Activated T-helper 1 cell treated with anti-CD3 and anti-CD28 coated beads, Interleukin-12 subunit alpha, Interleukin-12 subunit beta, Interleukin-2, Interleukin-4 antibody, amounts not matched to agents 30 ng/mL and 10 ng/mL and 1 ng/mL, durations not matched to agents 14 hours and 24 hours and 36 hours (primary cell): ENCODE measurements at regions not wholly inside any gene's neighbourhood (a gene's known extent, or its start where the extent isn't known, plus 50 kb on each side); places are given as distances from the start of the nearest gene placed in this dataset.

ENCODE experiments used
- DNase-seq: peaks from one replicate; pipeline ENCODE4 v3.0.0; 2021; ENCODE audit warnings: low spot score
- H3K27ac Mint-ChIP-seq: one replicate; pipeline ENCODE4 v1.8.0; 2021; ENCODE audit warnings: mild to moderate bottlenecking, mixed read lengths
- H3K27me3 Mint-ChIP-seq: one replicate; pipeline ENCODE4 v1.8.0; 2022; ENCODE audit warnings: mild to moderate bottlenecking, moderate library complexity, mixed read lengths; ENCODE audit not compliant: insufficient read depth
- H3K36me3 Mint-ChIP-seq: one replicate; pipeline ENCODE4 v1.8.0; 2021; ENCODE audit warnings: low read depth, mixed read lengths
- H3K4me1 Mint-ChIP-seq: one replicate; pipeline ENCODE4 v1.8.0; 2021; ENCODE audit warnings: low read depth, mixed read lengths
- H3K4me3 Mint-ChIP-seq: one replicate; pipeline ENCODE4 v1.8.0; 2021; ENCODE audit warnings: mild to moderate bottlenecking, moderate library complexity, mixed read lengths
- H3K9me3 Mint-ChIP-seq: one replicate; pipeline ENCODE4 v1.8.0; 2021; ENCODE audit warnings: mixed read lengths
- intact Hi-C: fragments of 100-400 bp; cut with micrococcal nuclease; formaldehyde crosslinking; loops from one replicate; pipeline ENCODE4 v1.15.1; 2024

DNA sequence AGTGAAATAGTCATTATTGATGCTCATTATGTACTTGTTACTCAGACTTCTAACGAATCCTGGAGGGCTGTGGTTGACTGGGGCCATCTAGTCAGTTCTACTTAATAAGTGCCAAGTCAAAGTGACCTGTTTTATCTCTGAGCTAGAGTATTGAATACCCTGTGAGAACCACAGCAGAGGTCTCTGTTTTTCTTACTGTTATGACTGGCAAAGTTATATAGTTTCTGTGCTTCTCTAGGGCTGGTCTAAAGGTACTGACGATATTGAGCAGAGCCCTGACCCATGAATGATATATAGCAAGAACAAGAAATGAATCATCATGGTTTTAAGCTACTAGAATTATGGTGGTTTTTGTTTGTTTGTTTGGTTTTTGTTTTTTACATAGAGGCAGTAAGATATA is 555.8 kb downstream of the PLA2G4A start:
- no peak overlapping the region for H3K4me3 Mint-ChIP-seq
- no peak overlapping the region for H3K27ac Mint-ChIP-seq
- no peaks in the 10 kb centered on the region for H3K9me3 Mint-ChIP-seq
- H3K36me3 Mint-ChIP-seq, result no peaks in the 10 kb centered on the region
- no peak for DNase-seq
- no peaks in the 10 kb centered on the region for H3K4me1 Mint-ChIP-seq
- intact Hi-C loops, result no loop called here
- peaks cover 2% of the 10 kb centered on the region for H3K27me3 Mint-ChIP-seq

DNA sequence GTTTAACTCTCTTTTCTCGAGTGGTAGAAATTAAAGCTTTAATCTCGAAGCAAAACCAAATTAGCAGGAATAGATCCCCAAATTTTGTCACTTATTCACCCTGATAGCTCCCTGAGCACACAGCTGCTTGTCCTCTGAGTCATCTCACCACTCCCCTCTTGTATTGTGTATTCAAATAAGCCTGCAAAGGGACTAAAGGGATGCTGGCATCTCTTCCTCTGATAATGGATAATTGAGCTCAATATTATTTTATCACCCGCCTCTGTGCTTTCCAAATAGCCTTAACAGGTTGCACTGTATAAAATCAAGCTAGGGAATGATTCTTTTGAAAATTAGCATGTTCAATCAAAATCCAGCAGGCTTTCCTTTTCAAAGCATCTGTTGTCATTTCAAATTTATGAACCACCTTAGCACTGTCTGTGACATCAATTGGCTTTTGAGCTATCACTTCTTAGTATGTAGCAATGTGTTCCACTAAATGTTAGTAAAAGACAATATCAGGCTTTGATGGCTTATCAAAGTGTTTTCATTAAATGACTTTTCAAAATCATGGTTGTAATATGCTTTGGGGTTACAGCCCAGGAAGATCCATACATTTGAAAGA is 561.6 kb downstream of the PLA2G4A start:
- no peaks in the 10 kb centered on the region for H3K4me1 Mint-ChIP-seq
- H3K27ac Mint-ChIP-seq, result no peak overlapping the region
- H3K4me3 Mint-ChIP-seq, result no peak overlapping the region
- intact Hi-C loops, result no loop called here
- H3K9me3 Mint-ChIP-seq, result no peaks in the 10 kb centered on the region
- no peak for DNase-seq
- H3K27me3 Mint-ChIP-seq, result no peaks in the 10 kb centered on the region
- no peaks in the 10 kb centered on the region for H3K36me3 Mint-ChIP-seq

GRCh38 chr1:187396226-187396625 is 567.5 kb downstream of the PLA2G4A start:
- no peak for DNase-seq
- H3K27me3 Mint-ChIP-seq, result no peaks in the 10 kb centered on the region
- H3K9me3 Mint-ChIP-seq, result no peaks in the 10 kb centered on the region
- intact Hi-C loops, result no loop called here
- no peaks in the 10 kb centered on the region for H3K36me3 Mint-ChIP-seq
- H3K4me1 Mint-ChIP-seq, result no peaks in the 10 kb centered on the region
- no peak overlapping the region for H3K27ac Mint-ChIP-seq
- H3K4me3 Mint-ChIP-seq, result no peak overlapping the region

DNA sequence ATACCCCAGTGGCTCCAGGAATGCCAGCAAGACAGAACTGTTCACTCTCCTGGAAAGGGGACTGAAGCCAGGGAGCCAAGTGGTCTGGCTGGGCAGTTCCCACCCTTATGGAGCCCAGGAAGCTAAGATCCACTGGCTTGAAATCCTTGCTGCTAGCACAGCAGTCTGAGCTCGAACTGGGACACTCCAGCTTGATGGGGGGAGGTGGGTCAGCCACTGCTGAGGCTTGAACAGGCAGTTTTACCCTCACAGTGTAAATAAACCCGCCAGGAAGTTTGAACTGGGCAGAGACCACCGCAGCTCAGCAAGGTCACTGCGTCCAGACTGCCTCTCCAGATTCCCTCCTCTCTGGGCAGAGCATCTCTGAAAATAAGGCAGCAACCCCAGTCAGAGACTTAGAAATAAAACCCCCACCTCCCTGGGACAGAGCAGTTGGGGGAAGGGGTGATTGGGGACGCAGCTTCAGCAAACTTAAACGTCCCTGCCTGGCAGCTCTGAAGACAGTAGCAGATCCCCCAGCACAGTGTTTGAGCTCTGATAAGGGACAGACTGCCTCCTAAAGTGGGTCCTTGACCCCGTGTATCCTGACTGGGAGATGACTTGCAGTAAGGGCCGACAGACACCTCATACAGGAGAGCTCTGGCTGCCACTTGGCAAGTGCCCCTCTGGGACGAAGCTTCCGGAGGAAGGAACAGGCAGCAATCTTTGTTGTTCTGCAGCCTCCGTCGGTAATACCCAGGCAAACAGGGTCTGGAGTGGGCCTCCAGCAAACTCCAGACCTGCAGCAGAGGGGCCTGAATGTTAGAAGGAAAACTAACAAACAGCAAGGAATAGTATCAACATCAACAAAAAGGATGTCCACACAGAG is 568.4 kb downstream of the PLA2G4A start:
- Mint-ChIP-seq H3K4me1 (no peaks in the 10 kb centered on the region), H3K27ac (no peak overlapping the region), H3K4me3 (no peak overlapping the region), H3K9me3 (no peaks in the 10 kb centered on the region), H3K36me3 (no peaks in the 10 kb centered on the region), H3K27me3 (no peaks in the 10 kb centered on the region)
- no peak for DNase-seq
- intact Hi-C loops, result no loop called here

DNA sequence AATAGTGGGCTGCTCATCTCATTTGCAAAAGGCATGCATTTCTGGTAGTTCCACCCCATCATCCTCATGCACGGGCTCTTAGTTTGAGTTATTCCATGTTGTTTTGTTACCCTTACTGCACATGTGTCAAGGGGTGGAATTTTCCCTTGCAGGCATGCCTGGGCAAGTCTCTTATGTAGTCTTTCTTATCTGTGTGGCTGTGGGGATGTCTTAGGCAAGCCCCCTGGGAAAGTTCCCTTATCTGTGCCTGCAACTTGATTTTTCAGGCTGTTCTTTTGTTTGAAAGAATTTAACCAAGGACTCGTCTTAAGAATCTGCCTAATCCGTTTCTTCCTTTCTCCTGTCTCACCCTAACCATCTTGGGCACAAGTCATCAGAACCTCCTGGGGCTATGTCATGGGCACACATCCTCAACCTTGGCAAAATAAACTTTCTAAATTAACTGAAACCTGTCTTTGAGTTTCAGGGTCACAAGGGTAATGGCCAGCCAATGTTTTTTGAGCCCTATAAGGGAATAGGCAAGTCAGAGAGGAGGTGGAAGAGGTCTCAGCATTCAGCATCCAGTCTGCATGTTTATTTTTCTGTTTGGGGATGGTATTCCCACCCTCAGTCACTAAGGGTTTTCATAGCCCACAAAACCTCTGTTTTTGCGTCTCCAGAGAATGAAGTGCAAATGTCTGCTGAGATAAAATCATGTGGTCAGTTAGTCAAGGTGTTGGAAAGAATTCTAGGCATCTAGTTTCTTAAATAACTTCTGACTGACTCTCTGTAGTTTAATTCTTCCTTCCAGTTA is 579.7 kb downstream of the PLA2G4A start:
- H3K36me3 Mint-ChIP-seq, result no peaks in the 10 kb centered on the region
- H3K4me1 Mint-ChIP-seq, result no peaks in the 10 kb centered on the region
- intact Hi-C loops, result no loop called here

GRCh38 chr1:187409341-187409740 is 580.6 kb downstream of the PLA2G4A start:
- no peak overlapping the region for H3K4me3 Mint-ChIP-seq
- peaks cover 5% of the 10 kb centered on the region for H3K9me3 Mint-ChIP-seq
- H3K36me3 Mint-ChIP-seq, result no peaks in the 10 kb centered on the region
- no peaks in the 10 kb centered on the region for H3K27me3 Mint-ChIP-seq
- H3K27ac Mint-ChIP-seq, result no peak overlapping the region
- no peaks in the 10 kb centered on the region for H3K4me1 Mint-ChIP-seq
- intact Hi-C loops, result no loop called here
- DNase-seq, result no peak

More for the DNA sequence above, 579.7 kb downstream of the PLA2G4A start:
- Mint-ChIP-seq H3K27ac (no peak overlapping the region), H3K9me3 (peaks cover 5% of the 10 kb centered on the region), H3K4me3 (no peak overlapping the region), H3K27me3 (no peaks in the 10 kb centered on the region)
- DNase-seq, result no peak

GRCh38 chr1:187411118-187411517 is 582.4 kb downstream of the PLA2G4A start:
- Mint-ChIP-seq H3K9me3 (peaks cover 5% of the 10 kb centered on the region), H3K4me3 (no peak overlapping the region), H3K4me1 (no peaks in the 10 kb centered on the region), H3K27me3 (no peaks in the 10 kb centered on the region), H3K27ac (no peak overlapping the region), H3K36me3 (no peaks in the 10 kb centered on the region)
- intact Hi-C loops, result no loop called here
- no peak for DNase-seq

- H3K27me3 Mint-ChIP-seq, result no peaks in the 10 kb centered on the region
- H3K27ac Mint-ChIP-seq, result no peak overlapping the region
- no peaks in the 10 kb centered on the region for H3K36me3 Mint-ChIP-seq
- no peaks in the 10 kb centered on the region for H3K4me1 Mint-ChIP-seq
- no peak overlapping the region for H3K4me3 Mint-ChIP-seq
- H3K9me3 Mint-ChIP-seq, result peaks cover 5% of the 10 kb centered on the region
- no peak for DNase-seq
- intact Hi-C loops, result no loop called here
These were observed 584.8 kb downstream of the PLA2G4A start for GRCh38 chr1:187413405-187414169.

DNA sequence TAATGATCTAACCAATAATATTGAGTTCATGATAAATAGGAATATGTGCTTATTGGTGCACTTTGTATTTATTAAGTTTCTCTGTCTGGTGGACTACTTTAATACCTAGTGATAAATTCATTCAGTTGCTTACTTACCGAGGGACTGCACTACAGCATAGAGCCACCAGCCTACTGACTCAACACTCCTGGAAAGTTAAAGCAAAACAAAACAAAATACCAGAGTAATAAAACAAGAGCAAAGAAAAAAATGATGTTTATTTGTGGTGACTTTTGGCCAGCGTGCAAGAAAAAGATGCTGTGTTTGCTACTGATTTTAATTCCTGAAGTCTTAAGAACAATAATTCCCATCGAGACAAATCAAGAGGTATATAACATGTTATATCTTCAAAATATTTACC is 586.3 kb downstream of the PLA2G4A start:
- Mint-ChIP-seq H3K27me3 (no peaks in the 10 kb centered on the region), H3K4me3 (no peak overlapping the region), H3K27ac (no peak overlapping the region), H3K4me1 (no peaks in the 10 kb centered on the region), H3K9me3 (no peaks in the 10 kb centered on the region), H3K36me3 (no peaks in the 10 kb centered on the region)
- intact Hi-C loops, result no loop called here
- no peak for DNase-seq

GRCh38 chr1:187417520-187417919 is 588.8 kb downstream of the PLA2G4A start:
- DNase-seq, result no peak
- H3K36me3 Mint-ChIP-seq, result no peaks in the 10 kb centered on the region
- H3K9me3 Mint-ChIP-seq, result no peaks in the 10 kb centered on the region
- intact Hi-C loops, result no loop called here
- no peak overlapping the region for H3K4me3 Mint-ChIP-seq
- no peaks in the 10 kb centered on the region for H3K27me3 Mint-ChIP-seq
- H3K4me1 Mint-ChIP-seq, result no peaks in the 10 kb centered on the region
- no peak overlapping the region for H3K27ac Mint-ChIP-seq

DNA sequence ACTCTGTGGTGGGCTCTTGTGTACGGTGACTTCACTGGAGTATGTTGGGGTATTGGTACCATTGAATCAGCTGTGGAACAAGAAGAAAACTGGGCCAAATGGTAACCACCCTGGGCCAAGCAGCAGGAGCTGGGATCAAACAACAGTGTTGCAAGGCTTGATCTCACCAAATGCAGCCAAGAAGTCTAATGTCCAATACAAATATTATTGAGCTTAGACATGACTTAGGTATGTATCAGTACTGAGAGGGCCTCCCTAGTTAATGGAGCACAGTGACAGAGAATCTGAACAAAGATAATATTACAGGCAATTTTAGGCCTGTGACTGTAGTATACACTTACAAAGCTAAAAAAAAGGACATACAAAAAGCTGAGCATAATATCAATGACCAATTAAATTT is 604.8 kb downstream of the PLA2G4A start:
- Mint-ChIP-seq H3K36me3 (no peaks in the 10 kb centered on the region), H3K4me3 (no peak overlapping the region), H3K4me1 (no peaks in the 10 kb centered on the region), H3K9me3 (no peaks in the 10 kb centered on the region), H3K27me3 (no peaks in the 10 kb centered on the region), H3K27ac (no peak overlapping the region)
- intact Hi-C loops, result no loop called here
- no peak for DNase-seq

- H3K9me3 Mint-ChIP-seq, result peaks cover 3% of the 10 kb centered on the region
- no peak overlapping the region for H3K27ac Mint-ChIP-seq
- no peak for DNase-seq
- no peak overlapping the region for H3K4me3 Mint-ChIP-seq
- no peaks in the 10 kb centered on the region for H3K36me3 Mint-ChIP-seq
- no peaks in the 10 kb centered on the region for H3K4me1 Mint-ChIP-seq
- H3K27me3 Mint-ChIP-seq, result no peaks in the 10 kb centered on the region
- intact Hi-C loops, result no loop called here
These were observed 613.9 kb downstream of the PLA2G4A start for GRCh38 chr1:187442603-187443002.
